MM.1S (cell line): ENCODE measurements at regions not wholly inside any gene's neighbourhood (a gene's known extent, or its start where the extent isn't known, plus 50 kb on each side); places are given as distances from the start of the nearest gene placed in this dataset.

Experiments
- EZH2 ChIP-seq: fragments of 300-600 bp; sonication (generic); optimal IDR thresholded peaks from 2 replicates; pipeline ENCODE3; 2017; ENCODE audit warnings: low read depth, mild to moderate bottlenecking, antibody characterized with exemption, low read length, mixed read lengths
- TF ChIP-seq, protein P1 (sequence below): fragments of 300-600 bp; sonication (generic); IDR thresholded peaks from 2 replicates; pipeline ENCODE4 v1.5.1; 2016; ENCODE audit warnings: antibody characterized with exemption, low read length, mixed read lengths

DNA sequence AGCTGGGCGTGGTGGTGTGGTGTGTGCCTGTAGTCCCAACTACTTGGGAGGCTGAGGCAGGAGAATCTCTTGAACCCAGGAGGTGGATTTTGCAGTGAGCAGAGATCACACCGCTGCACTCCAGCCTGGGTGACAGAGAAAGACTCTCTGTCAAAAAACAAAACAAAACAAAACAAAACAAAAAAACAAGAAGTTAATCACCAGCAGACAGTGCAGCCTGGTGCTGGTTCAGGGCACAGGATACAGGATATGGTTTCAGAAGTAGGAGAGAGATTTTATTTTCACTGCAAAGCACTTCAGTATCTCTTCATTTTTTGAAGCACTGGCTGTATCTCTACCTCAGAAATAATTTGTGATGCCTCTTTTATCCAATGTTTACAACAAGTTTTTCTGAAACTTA is 1222.9 kb upstream of the PRKX start:
- TF ChIP-seq, protein P1, sequence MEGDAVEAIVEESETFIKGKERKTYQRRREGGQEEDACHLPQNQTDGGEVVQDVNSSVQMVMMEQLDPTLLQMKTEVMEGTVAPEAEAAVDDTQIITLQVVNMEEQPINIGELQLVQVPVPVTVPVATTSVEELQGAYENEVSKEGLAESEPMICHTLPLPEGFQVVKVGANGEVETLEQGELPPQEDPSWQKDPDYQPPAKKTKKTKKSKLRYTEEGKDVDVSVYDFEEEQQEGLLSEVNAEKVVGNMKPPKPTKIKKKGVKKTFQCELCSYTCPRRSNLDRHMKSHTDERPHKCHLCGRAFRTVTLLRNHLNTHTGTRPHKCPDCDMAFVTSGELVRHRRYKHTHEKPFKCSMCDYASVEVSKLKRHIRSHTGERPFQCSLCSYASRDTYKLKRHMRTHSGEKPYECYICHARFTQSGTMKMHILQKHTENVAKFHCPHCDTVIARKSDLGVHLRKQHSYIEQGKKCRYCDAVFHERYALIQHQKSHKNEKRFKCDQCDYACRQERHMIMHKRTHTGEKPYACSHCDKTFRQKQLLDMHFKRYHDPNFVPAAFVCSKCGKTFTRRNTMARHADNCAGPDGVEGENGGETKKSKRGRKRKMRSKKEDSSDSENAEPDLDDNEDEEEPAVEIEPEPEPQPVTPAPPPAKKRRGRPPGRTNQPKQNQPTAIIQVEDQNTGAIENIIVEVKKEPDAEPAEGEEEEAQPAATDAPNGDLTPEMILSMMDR, result no peak
- TF ChIP-seq EZH2, result no peak
